Activated T-cell treated with anti-CD3 and anti-CD28 coated beads, Interleukin-2, amount 50 U/mL, for 4 hours (primary cell): ENCODE measurements at regions not wholly inside any gene's neighbourhood (a gene's known extent, or its start where the extent isn't known, plus 50 kb on each side); places are given as distances from the start of the nearest gene placed in this dataset.
"Not testable (repeated sequence)": the region's sequence is repeated elsewhere in the genome, so short reads cannot be mapped to it uniquely, and the experiment has no call there.

Experiments used
- ATAC-seq, 2 donors: fragments of 200-7000 bp; cut with Tn5 transposase; one replicate each; pipeline ENCODE4 v1.10.0; 2021
- DNase-seq: peaks from one replicate; pipeline ENCODE4 v3.0.0-alpha.2; 2020
- H3K27me3 Mint-ChIP-seq: one replicate; pipeline ENCODE4 v1.8.0; 2021; ENCODE audit warnings: low read depth, mixed read lengths
- H3K36me3 Mint-ChIP-seq: one replicate; pipeline ENCODE4 v1.8.0; 2022; ENCODE audit warnings: mixed read lengths; ENCODE audit not compliant: insufficient read depth
- H3K4me1 Mint-ChIP-seq: one replicate; pipeline ENCODE4 v1.8.0; 2021; ENCODE audit warnings: low read depth, mixed read lengths
- H3K4me3 Mint-ChIP-seq: one replicate; pipeline ENCODE4 v1.8.0; 2021; ENCODE audit warnings: mild to moderate bottlenecking, moderate library complexity, mixed read lengths
- H3K9me3 Mint-ChIP-seq: one replicate; pipeline ENCODE4 v1.8.0; 2021; ENCODE audit warnings: mixed read lengths

- DNase-seq, H3K4me3 Mint-ChIP-seq, H3K4me1 Mint-ChIP-seq, ATAC-seq, H3K36me3 Mint-ChIP-seq, H3K27me3 Mint-ChIP-seq, H3K9me3 Mint-ChIP-seq: not testable (repeated sequence)
These were observed 2967.9 kb downstream of the RPIA start for GRCh38 chr2:91659189-91659916.

GRCh38 chr2:91659917-91660275 is 2968.4 kb downstream of the RPIA start:
- H3K4me3 Mint-ChIP-seq, H3K36me3 Mint-ChIP-seq, DNase-seq, H3K27me3 Mint-ChIP-seq, H3K4me1 Mint-ChIP-seq, H3K9me3 Mint-ChIP-seq: not testable (repeated sequence)
- ATAC-seq, result peak; percentile 59 to 99

GRCh38 chr2:91667341-91667740 is 2975.9 kb downstream of the RPIA start:
- H3K9me3 Mint-ChIP-seq, DNase-seq, H3K27me3 Mint-ChIP-seq, ATAC-seq, H3K4me1 Mint-ChIP-seq, H3K4me3 Mint-ChIP-seq, H3K36me3 Mint-ChIP-seq: not testable (repeated sequence)

- ATAC-seq, H3K9me3 Mint-ChIP-seq, H3K27me3 Mint-ChIP-seq, H3K36me3 Mint-ChIP-seq, DNase-seq, H3K4me3 Mint-ChIP-seq, H3K4me1 Mint-ChIP-seq: not testable (repeated sequence)
These were observed 2994.1 kb downstream of the RPIA start for GRCh38 chr2:91685541-91685940.

- not testable (repeated sequence) for H3K36me3 Mint-ChIP-seq, H3K4me1 Mint-ChIP-seq, H3K27me3 Mint-ChIP-seq, ATAC-seq, DNase-seq, H3K4me3 Mint-ChIP-seq, H3K9me3 Mint-ChIP-seq
These were observed 2994.6 kb downstream of the RPIA start for GRCh38 chr2:91686046-91686445.
